Epidermal melanocyte (primary cell): ENCODE measurements at regions not wholly inside any gene's neighbourhood (a gene's known extent, or its start where the extent isn't known, plus 50 kb on each side); places are given as distances from the start of the nearest gene placed in this dataset.

Experiments used
- DNase-seq: peaks from one replicate; pipeline ENCODE4 v3.0.0; 2011; ENCODE audit warnings: low spot score; ENCODE audit not compliant: insufficient read length

- no peak for DNase-seq
Measured at GRCh38 chr2:42959234-42960001, 167.0 kb upstream of the HAAO start.

- no peak for DNase-seq
Measured at GRCh38 chr2:42958741-42959233, 166.4 kb upstream of the HAAO start.

GRCh38 chr2:42957861-42958301 lies 165.5 kb upstream of the HAAO start:
- no peak for DNase-seq

- no peak for DNase-seq
Measured at GRCh38 chr2:42957109-42957860, 164.9 kb upstream of the HAAO start.

- DNase-seq, result no peak
Measured at GRCh38 chr2:42954227-42954962, 162.0 kb upstream of the HAAO start.

- DNase-seq, result no peak
Measured at GRCh38 chr2:42953216-42953615, 160.8 kb upstream of the HAAO start.

GRCh38 chr2:42951263-42951938 lies 159.0 kb upstream of the HAAO start:
- no peak for DNase-seq

- DNase-seq, result no peak
Measured at GRCh38 chr2:42949125-42949524, 156.7 kb upstream of the HAAO start.

GRCh38 chr2:42947809-42948600 lies 155.6 kb upstream of the HAAO start:
- no peak for DNase-seq

GRCh38 chr2:42944779-42945415 lies 152.5 kb upstream of the HAAO start:
- DNase-seq, result no peak

GRCh38 chr2:42942990-42943493 lies 150.7 kb upstream of the HAAO start:
- no peak for DNase-seq

- DNase-seq, result no peak
Measured at GRCh38 chr2:42942214-42942989, 150.0 kb upstream of the HAAO start.

- DNase-seq, result no peak
Measured at GRCh38 chr2:42941633-42942176, 149.3 kb upstream of the HAAO start.

GRCh38 chr2:42939411-42940206 lies 147.2 kb upstream of the HAAO start:
- no peak for DNase-seq

GRCh38 chr2:42938671-42939370 lies 146.4 kb upstream of the HAAO start:
- DNase-seq, result no peak

- no peak for DNase-seq
Measured at GRCh38 chr2:42937171-42937875, 144.9 kb upstream of the HAAO start.
